Suprapubic skin (tissue), 4 donors: ENCODE measurements at regions not wholly inside any gene's neighbourhood (a gene's known extent, or its start where the extent isn't known, plus 50 kb on each side); places are given as distances from the start of the nearest gene placed in this dataset.

Experiments used
- CTCF ChIP-seq, 2 donors: fragments of 200-600 bp in 1 of 2; fragments of 450-650 bp in 1 of 2; sonication (generic) in 1 of 2; IDR thresholded peaks; one replicate each; pipeline ENCODE4 v1.5.1; 2016 to 2019; ENCODE audit warnings: antibody characterized with exemption in 2 of 2, mild to moderate bottlenecking in 1 of 2, moderate library complexity in 1 of 2
- EP300 ChIP-seq: sonication (generic); formaldehyde crosslinking; IDR thresholded peaks from one replicate; pipeline ENCODE4 v1.6.1; 2017; ENCODE audit warnings: antibody characterized with exemption
- POLR2A ChIP-seq, 2 donors: fragments of 450-650 bp; IDR thresholded peaks; one replicate each; pipeline ENCODE4 v1.6.1; 2017; ENCODE audit warnings: antibody characterized with exemption in 2 of 2, mild to moderate bottlenecking in 2 of 2, moderate library complexity in 2 of 2
- POLR2AphosphoS5 ChIP-seq, 3 donors: sonication (generic); formaldehyde crosslinking; IDR thresholded peaks; one replicate each; pipeline ENCODE4 v1.6.1; 2017; ENCODE audit warnings: antibody characterized with exemption in 3 of 3

GRCh38 chr3:78348664-78349063 lies 1308.8 kb downstream of the ROBO2 start:
- no peak for TF ChIP-seq CTCF (IDR thresholded peaks at IDR 0.05)
- no peak for TF ChIP-seq POLR2A (IDR thresholded peaks at IDR 0.05)
- TF ChIP-seq POLR2AphosphoS5 (IDR thresholded peaks at IDR 0.05), result no peak
- TF ChIP-seq EP300, result no peak
